AG04450 (cell line): ENCODE measurements at regions not wholly inside any gene's neighbourhood (a gene's known extent, or its start where the extent isn't known, plus 50 kb on each side); places are given as distances from the start of the nearest gene placed in this dataset.

Experiments used
- CTCF ChIA-PET: fragments of 300-600, 350-600 bp; formaldehyde crosslinking; extraction: SDS; loops from one replicate; lab custom pipeline; 2022; ENCODE audit warnings: antibody characterized with exemption, inconsistent platforms; lab: Charles Lee
- POLR2A ChIA-PET: fragments of 350-600 bp; formaldehyde crosslinking; extraction: SDS; loops from one replicate; lab custom pipeline; 2021; ENCODE audit warnings: antibody characterized with exemption, inconsistent platforms; lab: Yijun Ruan, JAX
- DNase-seq: peaks from one replicate; pipeline ENCODE4 v3.0.0-alpha.2; 2011; ENCODE audit warnings: low read depth, low spot score
- H3K27ac ChIP-seq: one replicate; pipeline ENCODE4 v1.5.1; 2012; ENCODE audit warnings: low read depth, low read length, control low read depth
- H3K27me3 ChIP-seq: one replicate; pipeline ENCODE4 v1.6.0; 2012; ENCODE audit warnings: low read length; ENCODE audit not compliant: control insufficient read depth, insufficient read depth
- H3K4me3 ChIP-seq: 2 replicates; pipeline ENCODE4 v1.5.1; 2011; ENCODE audit warnings: mild to moderate bottlenecking, low read depth, low read length, control low read depth
- H3K9me3 ChIP-seq: 2 replicates; pipeline ENCODE4 v1.5.1; 2012; ENCODE audit warnings: low read length; ENCODE audit not compliant: control insufficient read depth, insufficient read depth
- TF ChIP-seq, protein P1 (sequence below): IDR thresholded peaks from 2 replicates; pipeline ENCODE4 v1.5.1; 2011; ENCODE audit warnings: low read depth, low read length, control low read depth, inconsistent platforms

DNA sequence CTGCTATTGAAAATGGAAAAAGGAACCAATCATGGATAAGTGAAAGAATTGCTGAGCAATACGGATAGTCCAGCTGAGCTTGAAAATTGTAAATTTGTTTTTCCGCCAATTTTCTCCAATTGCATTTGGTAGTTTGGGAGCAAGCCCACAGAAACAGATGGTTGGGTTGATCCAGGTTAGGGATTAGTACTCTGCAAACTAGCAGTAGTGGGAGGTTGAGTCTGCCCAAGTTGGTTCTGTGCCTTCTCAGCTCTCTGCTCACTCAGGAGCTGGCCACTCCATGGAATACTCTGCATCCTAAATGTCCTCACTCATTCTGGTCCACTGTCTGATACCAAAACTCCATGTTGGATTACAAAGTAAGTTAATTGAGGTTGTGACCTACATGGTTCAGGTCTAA is 361.1 kb upstream of the ATP2B1 start:
- CTCF ChIA-PET: no interaction called here
- POLR2A ChIA-PET: no interaction called here
- H3K9me3 ChIP-seq: no peaks in the 10 kb centered on the region
- no peak overlapping the region for H3K4me3 ChIP-seq
- TF ChIP-seq, protein P1, sequence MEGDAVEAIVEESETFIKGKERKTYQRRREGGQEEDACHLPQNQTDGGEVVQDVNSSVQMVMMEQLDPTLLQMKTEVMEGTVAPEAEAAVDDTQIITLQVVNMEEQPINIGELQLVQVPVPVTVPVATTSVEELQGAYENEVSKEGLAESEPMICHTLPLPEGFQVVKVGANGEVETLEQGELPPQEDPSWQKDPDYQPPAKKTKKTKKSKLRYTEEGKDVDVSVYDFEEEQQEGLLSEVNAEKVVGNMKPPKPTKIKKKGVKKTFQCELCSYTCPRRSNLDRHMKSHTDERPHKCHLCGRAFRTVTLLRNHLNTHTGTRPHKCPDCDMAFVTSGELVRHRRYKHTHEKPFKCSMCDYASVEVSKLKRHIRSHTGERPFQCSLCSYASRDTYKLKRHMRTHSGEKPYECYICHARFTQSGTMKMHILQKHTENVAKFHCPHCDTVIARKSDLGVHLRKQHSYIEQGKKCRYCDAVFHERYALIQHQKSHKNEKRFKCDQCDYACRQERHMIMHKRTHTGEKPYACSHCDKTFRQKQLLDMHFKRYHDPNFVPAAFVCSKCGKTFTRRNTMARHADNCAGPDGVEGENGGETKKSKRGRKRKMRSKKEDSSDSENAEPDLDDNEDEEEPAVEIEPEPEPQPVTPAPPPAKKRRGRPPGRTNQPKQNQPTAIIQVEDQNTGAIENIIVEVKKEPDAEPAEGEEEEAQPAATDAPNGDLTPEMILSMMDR: no peak
- H3K27me3 ChIP-seq: no peaks in the 10 kb centered on the region
- no peak for DNase-seq
- no peak overlapping the region for H3K27ac ChIP-seq

DNA sequence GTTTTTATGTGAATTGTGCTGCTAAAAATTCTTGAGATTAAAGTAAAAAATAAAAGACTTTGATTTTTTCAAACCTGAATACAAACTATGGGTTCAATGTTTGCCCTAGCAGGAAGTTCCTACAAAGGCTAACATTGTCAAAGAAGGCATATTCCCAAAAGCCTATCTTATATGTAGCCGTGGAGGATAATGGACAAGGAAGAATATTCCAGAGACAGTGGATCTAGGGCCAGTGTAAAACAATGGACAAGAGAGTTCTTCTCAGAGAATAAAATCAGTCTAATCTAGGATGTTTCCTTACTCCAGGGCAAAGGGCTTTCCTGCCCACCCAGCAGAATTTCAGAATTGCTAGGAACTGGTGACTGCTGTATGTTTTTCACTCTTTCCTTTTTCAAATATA is 359.2 kb upstream of the ATP2B1 start:
- H3K4me3 ChIP-seq: no peak overlapping the region
- TF ChIP-seq, protein P1: no peak
- H3K27ac ChIP-seq: no peak overlapping the region
- no peaks in the 10 kb centered on the region for H3K27me3 ChIP-seq
- H3K9me3 ChIP-seq: no peaks in the 10 kb centered on the region
- POLR2A ChIA-PET: no interaction called here
- CTCF ChIA-PET: interaction anchor here (1.6 kb wide), 1 partner anchor 26 kb away, joined by 3 read pairs; no protein-coding TSS in a partner anchor
- DNase-seq: no peak

DNA sequence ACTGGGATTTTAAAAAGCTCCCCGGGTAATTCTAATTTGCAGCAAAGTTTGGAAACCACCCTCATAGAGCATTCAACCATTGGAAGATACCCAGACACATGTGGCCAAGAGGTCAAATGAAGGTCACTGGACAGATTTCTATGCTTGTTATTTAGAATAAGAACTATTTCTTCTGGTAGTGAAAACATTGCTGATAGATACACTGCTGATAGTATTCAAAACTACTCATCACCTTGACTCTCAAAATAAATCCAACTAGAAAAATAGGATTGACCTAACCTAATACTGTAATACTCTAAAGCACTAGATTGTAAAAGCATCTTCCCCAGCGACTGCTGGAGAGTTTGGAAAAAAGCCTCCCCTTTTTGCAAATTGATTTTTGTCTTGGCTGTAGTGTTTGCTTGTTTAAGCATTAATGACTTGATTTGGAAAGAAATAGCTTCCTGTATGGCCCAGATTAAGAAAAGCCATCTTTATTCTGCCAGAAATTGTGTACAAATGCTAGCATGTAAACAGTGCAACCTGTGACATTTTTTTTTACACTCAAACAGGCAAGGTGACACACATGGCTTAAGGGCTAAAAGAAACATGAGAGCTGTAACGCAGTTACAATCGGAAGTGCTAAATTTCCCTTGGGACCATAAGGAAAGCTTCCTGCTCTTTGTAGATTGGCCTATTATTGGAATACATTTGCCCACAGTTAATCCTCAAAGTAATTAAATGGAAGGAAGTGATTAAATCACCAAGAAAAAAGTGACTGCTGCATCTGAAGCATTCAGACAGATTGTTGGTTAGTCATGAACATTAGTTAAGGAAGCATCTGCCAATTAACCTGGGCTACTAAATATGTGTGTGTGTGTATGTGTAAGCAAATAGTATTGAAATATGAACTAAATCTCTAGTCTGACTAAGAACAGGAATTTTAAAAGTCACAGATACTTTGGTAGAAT is 356.5 kb upstream of the ATP2B1 start:
- TF ChIP-seq, protein P1: no peak
- Histone ChIP-seq H3K27ac (no peak overlapping the region), H3K27me3 (no peaks in the 10 kb centered on the region), H3K4me3 (no peak overlapping the region), H3K9me3 (no peaks in the 10 kb centered on the region)
- ChIA-PET CTCF (interaction anchor here (1.0 kb wide), 1 partner anchor 14 kb away, joined by 3 read pairs; no protein-coding TSS in a partner anchor), POLR2A (no interaction called here)
- no peak for DNase-seq

DNA sequence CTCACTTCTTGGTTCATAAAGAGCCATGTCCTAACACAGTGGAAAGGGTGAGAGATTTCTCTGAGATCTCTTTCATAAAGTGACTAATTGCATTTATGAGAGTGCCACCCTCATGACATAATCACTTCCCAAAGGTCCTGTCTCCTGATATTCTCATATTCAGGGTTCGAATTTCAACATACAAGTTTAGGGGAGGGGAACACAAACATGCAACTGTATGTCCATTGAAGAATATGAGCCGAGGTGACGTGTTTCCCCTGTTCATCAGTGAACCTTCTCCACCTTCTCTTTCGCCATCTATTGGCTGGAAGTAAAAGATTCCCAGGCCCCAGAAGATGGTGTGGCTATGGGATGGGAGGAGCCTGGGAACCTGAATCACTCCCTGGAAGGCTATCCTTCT is 354.2 kb upstream of the ATP2B1 start:
- H3K4me3 ChIP-seq: no peak overlapping the region
- H3K27ac ChIP-seq: no peak overlapping the region
- no peak for DNase-seq
- H3K9me3 ChIP-seq: no peaks in the 10 kb centered on the region
- H3K27me3 ChIP-seq: no peaks in the 10 kb centered on the region
- ChIA-PET CTCF (no interaction called here), POLR2A (no interaction called here)
- TF ChIP-seq, protein P1: no peak

DNA sequence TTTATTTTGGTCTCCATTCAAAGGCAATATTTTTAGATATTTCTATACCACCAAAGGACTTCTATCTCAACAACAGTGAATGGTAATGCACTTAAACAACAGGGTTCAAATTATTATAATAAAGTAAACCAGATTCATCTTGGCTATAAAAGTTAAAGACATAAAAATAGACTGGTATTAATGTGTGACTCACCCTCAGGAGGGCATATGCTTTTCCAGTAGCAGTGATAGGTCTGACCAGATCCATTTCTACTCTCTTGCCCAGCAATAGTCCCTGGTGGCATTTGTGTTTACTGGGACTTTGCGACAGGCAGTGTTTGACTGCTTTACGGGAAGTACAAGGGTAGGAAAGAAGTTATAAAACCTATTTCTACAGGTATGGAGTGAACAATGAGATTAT is 353.2 kb upstream of the ATP2B1 start:
- POLR2A ChIA-PET: no interaction called here
- H3K4me3 ChIP-seq: no peak overlapping the region
- H3K27ac ChIP-seq: no peak overlapping the region
- CTCF ChIA-PET: no interaction called here
- TF ChIP-seq, protein P1: no peak
- no peak for DNase-seq
- H3K27me3 ChIP-seq: no peaks in the 10 kb centered on the region
- H3K9me3 ChIP-seq: no peaks in the 10 kb centered on the region
